Left kidney (tissue), 1 donor: ENCODE measurements at regions not wholly inside any gene's neighbourhood (a gene's known extent, or its start where the extent isn't known, plus 50 kb on each side); places are given as distances from the start of the nearest gene placed in this dataset.

Experiments
- DNase-seq: peaks from one replicate; pipeline ENCODE4 v3.0.0-alpha.2; 2013

GRCh38 chr1:234672349-234673135, 62.6 kb upstream of the IRF2BP2 start:
- no peak for DNase-seq

GRCh38 chr1:234670967-234671626, 61.1 kb upstream of the IRF2BP2 start:
- no peak for DNase-seq

DNA sequence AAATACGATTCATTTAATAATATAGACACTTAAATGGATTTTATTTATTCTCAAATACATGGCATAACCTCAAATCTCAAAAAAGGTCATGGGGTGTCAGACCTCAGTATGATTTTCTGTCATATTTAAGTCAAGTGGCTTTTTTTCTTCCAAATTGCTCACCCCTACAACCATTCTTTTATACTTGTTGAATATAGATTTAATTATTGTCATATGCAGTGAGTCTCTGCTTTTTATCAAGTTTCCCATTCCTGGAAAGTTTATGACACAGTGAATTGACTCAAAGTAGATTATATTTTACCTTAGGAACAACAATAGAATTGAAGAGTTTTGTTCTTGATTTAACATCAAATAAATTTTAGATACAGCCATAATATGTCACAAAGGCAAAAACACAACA, 59.5 kb upstream of the IRF2BP2 start:
- no peak for DNase-seq

DNA sequence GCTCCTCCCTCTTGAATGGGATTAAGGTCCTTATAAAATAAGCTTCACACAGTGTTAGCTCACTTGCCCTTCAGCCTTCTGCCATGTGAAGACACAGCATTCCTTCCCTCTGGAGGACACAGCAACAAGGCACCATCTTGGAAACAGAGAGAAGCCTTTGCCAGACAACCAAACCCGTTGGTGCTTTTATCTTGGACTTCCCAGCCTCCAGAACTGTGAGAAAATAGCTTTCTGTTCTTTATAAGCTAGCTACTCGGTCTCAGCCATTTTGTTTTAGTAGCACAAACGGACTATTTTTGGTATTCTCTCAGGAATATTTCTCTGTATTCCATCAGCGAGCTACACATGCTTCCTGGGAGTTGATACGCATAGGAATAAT, 58.6 kb upstream of the IRF2BP2 start:
- no peak for DNase-seq

- no peak for DNase-seq
Measured at GRCh38 chr1:234667600-234668576, 57.9 kb upstream of the IRF2BP2 start.

GRCh38 chr1:234666761-234667160, 56.8 kb upstream of the IRF2BP2 start:
- no peak for DNase-seq

GRCh38 chr1:234665975-234666605, 56.1 kb upstream of the IRF2BP2 start:
- no peak for DNase-seq

GRCh38 chr1:234662148-234662547, 52.2 kb upstream of the IRF2BP2 start:
- DNase-seq = no peak

DNA sequence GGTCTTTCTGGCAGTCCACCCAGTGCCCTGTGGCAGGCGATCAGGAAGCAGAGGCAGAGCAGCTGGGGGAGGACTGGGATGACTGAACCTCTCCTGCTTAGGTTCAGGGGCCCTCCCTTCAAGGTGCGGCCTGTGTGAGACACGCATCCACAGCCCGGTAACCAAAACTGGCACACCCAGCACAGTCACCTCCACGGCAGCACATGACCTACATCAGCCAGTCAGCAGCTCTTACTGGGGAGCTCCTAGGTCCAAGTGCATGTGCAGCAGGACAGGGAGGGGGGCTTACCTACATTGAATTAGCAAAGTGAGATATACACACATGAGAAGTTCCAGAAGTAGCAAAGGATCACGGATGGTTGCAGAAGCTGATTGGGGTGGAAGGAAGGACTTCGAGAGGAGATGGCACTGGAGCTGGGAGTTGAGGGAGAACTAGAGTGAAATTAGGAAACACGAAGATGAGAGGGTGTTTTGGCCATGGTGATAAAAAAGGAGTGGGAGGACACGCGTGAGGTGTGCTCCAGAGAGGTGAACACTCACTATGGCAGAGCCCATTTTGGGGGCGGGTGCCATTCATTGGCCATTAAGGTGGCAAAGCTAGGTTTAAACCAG, 51.4 kb upstream of the IRF2BP2 start:
- no peak for DNase-seq

DNA sequence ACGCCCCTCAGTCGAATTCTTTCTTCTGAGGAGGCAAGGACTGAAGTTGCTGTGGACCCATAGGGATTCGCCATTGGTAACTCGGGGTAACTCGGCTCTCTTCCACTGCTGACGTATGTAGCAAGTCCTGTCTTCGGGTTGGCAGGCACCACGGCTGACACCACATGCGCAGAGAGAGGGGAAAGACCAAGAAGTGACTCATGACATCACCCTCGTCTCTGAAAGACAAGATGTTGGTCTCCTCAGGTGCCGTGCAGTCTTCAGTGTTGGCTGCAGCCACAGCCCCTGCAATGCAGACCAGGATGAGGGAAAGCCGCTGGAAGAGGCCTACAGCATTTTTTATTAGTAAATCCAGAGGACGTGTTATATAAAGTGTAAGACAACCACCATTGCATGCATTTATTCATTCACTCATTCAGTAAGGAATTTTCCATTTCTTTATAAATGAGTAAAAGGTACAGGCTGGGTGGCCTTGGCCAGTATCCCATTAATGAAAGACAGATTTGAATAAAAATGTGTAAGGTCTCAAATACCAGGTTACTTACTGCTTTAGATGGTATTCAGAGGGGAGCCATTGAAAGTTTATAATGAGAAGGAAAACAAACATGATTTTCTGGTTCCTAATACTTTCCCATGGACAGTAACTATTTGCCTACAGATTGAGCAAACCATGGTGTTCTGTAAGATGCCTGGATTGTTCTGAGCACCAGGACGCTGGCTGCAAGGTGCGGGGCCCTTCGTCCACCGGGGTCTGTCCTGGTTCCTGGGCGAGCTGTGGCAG, 50.7 kb upstream of the IRF2BP2 start:
- DNase-seq = no peak
